CD14-positive monocyte (primary cell): ENCODE measurements at regions not wholly inside any gene's neighbourhood (a gene's known extent, or its start where the extent isn't known, plus 50 kb on each side); places are given as distances from the start of the nearest gene placed in this dataset.

Experiments
- DNase-seq, 3 donors: peaks; one replicate each; pipeline ENCODE4 v3.0.0-alpha.2; 2011 to 2022
- H2AFZ ChIP-seq: 2 replicates; pipeline ENCODE4 v1.6.0; 2012; ENCODE audit warnings: mild to moderate bottlenecking, low read depth, low read length, inconsistent platforms; ENCODE audit not compliant: insufficient read depth, poor library complexity, severe bottlenecking
- H3K27ac ChIP-seq, 2 donors: 1 replicate in 1 of 2; 2 replicates in 1 of 2; pipeline ENCODE4 v1.5.1; 2012 to 2013; ENCODE audit warnings: low read length in 2 of 2, control low read depth in 1 of 2, inconsistent platforms in 1 of 2, low read depth in 1 of 2, mild to moderate bottlenecking in 1 of 2
- H3K27me3 ChIP-seq, 2 donors: one replicate each; pipeline versions ENCODE4 v1.6.0 to v1.6.1; 2011 to 2013; ENCODE audit warnings: low read length in 2 of 2; ENCODE audit not compliant: control insufficient read depth in 2 of 2, insufficient read depth in 2 of 2
- H3K36me3 ChIP-seq, 2 donors: replicated peaks in 1 of 2; 1 replicate in 1 of 2; 2 replicates in 1 of 2; pipeline versions ENCODE4 v1.5.1 to v1.6.1; 2012 to 2013; ENCODE audit warnings: low read length in 2 of 2, control low read depth in 1 of 2, inconsistent platforms in 1 of 2, mild to moderate bottlenecking in 1 of 2; ENCODE audit not compliant: insufficient read depth in 2 of 2, control insufficient read depth in 1 of 2
- H3K4me1 ChIP-seq, 2 donors: 1 replicate in 1 of 2; 2 replicates in 1 of 2; pipeline versions ENCODE4 v1.5.1 to v1.6.1; 2012 to 2013; ENCODE audit warnings: low read length in 2 of 2, control low read depth in 1 of 2, inconsistent platforms in 1 of 2, mild to moderate bottlenecking in 1 of 2, moderate library complexity in 1 of 2; ENCODE audit not compliant: insufficient read depth in 2 of 2, control insufficient read depth in 1 of 2
- H3K4me2 ChIP-seq: replicated peaks from 2 replicates; pipeline ENCODE3; 2012; ENCODE audit warnings: low read length, moderate library complexity, mild to moderate bottlenecking; ENCODE audit not compliant: poor library complexity, severe bottlenecking; ENCODE audit errors: extremely low read depth
- H3K4me3 ChIP-seq, 3 experiments: fragments of 200-600 bp in 1 of 3; sonication (generic) in 1 of 3; replicated peaks in 1 of 3; 1 replicate in 2 of 3; 2 replicates in 1 of 3; pipeline ENCODE4 v1.5.1; 2011 to 2013; ENCODE audit warnings: low read length in 3 of 3, mild to moderate bottlenecking in 3 of 3, control low read depth in 2 of 3, low read depth in 2 of 3, inconsistent platforms in 1 of 3, moderate library complexity in 1 of 3
- H3K79me2 ChIP-seq: 2 replicates; pipeline ENCODE4 v1.6.0; 2012; ENCODE audit warnings: mild to moderate bottlenecking, control low read depth, inconsistent platforms, low read length, moderate library complexity; ENCODE audit not compliant: insufficient read depth
- H3K9ac ChIP-seq: 2 replicates; pipeline ENCODE4 v1.6.0; 2017; ENCODE audit warnings: low read length, mild to moderate bottlenecking; ENCODE audit not compliant: insufficient read depth, poor library complexity, severe bottlenecking
- H3K9me3 ChIP-seq, 2 donors: replicated peaks in 1 of 2; 1 replicate in 1 of 2; 2 replicates in 1 of 2; pipeline versions ENCODE4 v1.5.1 to v1.6.1; 2012 to 2013; ENCODE audit warnings: low read length in 2 of 2, control low read depth in 1 of 2; ENCODE audit not compliant: control insufficient read depth in 1 of 2, insufficient read depth in 1 of 2
- H4K20me1 ChIP-seq: 2 replicates; pipeline ENCODE4 v1.6.0; 2012; ENCODE audit warnings: mild to moderate bottlenecking, low read length, control low read depth, moderate library complexity; ENCODE audit not compliant: insufficient read depth
- H3K27ac Mint-ChIP-seq, 7 donors: one replicate each; pipeline ENCODE4 v1.8.0; 2020; ENCODE audit warnings: mild to moderate bottlenecking in 7 of 7, mixed read lengths in 7 of 7, moderate library complexity in 6 of 7, inconsistent platforms in 2 of 7
- H3K27me3 Mint-ChIP-seq, 3 donors: one replicate each; pipeline ENCODE4 v1.8.0; 2021 to 2022; ENCODE audit warnings: low read depth in 3 of 3, mild to moderate bottlenecking in 3 of 3, mixed read lengths in 3 of 3, moderate library complexity in 3 of 3, inconsistent platforms in 1 of 3
- H3K36me3 Mint-ChIP-seq, 2 donors: one replicate each; pipeline ENCODE4 v1.8.0; 2020; ENCODE audit warnings: mixed read lengths in 2 of 2, inconsistent platforms in 1 of 2, mild to moderate bottlenecking in 1 of 2
- H3K4me1 Mint-ChIP-seq: one replicate; pipeline ENCODE4 v1.8.0; 2020; ENCODE audit warnings: mild to moderate bottlenecking, mixed read lengths
- H3K4me3 Mint-ChIP-seq, 2 donors: one replicate each; pipeline ENCODE4 v1.8.0; 2020; ENCODE audit warnings: mild to moderate bottlenecking in 2 of 2, mixed read lengths in 2 of 2, moderate library complexity in 1 of 2
- H3K9me3 Mint-ChIP-seq, 7 donors: one replicate each; pipeline ENCODE4 v1.8.0; 2020 to 2022; ENCODE audit warnings: mixed read lengths in 7 of 7, mild to moderate bottlenecking in 6 of 7, moderate library complexity in 6 of 7, inconsistent platforms in 2 of 7
- WGBS: methylation state at CpG from one replicate; pipeline ENCODE4 v1.1.5; 2013; ENCODE audit warnings: missing lambda C conversion rate; ENCODE audit not compliant: insufficient coverage; 5-methylcytosine and 5-hydroxymethylcytosine counted together
- intact Hi-C, 2 donors: fragments of 100-400 bp; cut with micrococcal nuclease; formaldehyde crosslinking; loops; one replicate each; pipeline versions ENCODE4 v1.15.0 to v1.15.1; 2023
- TF ChIP-seq, protein P1 (sequence below): fragments of 200-600 bp; IDR thresholded peaks from one replicate; pipeline ENCODE4 v1.8.0; 2022; ENCODE audit warnings: antibody characterized with exemption, mild to moderate bottlenecking

GRCh38 chr10:121112579-121113384 is 261.6 kb downstream of the WDR11 start:
- intact Hi-C loops, result no loop called here
- Mint-ChIP-seq H3K36me3 (no peaks in the 10 kb centered on the region), H3K27ac (no peak overlapping the region), H3K9me3 (peaks cover 0 to 14% (median 8%) of the 10 kb centered on the region in 7 donors), H3K4me1 (no peaks in the 10 kb centered on the region), H3K27me3 (peaks cover 0 to 7% (median 2%) of the 10 kb centered on the region in 3 donors), H3K4me3 (no peak overlapping the region)
- TF ChIP-seq, protein P1, sequence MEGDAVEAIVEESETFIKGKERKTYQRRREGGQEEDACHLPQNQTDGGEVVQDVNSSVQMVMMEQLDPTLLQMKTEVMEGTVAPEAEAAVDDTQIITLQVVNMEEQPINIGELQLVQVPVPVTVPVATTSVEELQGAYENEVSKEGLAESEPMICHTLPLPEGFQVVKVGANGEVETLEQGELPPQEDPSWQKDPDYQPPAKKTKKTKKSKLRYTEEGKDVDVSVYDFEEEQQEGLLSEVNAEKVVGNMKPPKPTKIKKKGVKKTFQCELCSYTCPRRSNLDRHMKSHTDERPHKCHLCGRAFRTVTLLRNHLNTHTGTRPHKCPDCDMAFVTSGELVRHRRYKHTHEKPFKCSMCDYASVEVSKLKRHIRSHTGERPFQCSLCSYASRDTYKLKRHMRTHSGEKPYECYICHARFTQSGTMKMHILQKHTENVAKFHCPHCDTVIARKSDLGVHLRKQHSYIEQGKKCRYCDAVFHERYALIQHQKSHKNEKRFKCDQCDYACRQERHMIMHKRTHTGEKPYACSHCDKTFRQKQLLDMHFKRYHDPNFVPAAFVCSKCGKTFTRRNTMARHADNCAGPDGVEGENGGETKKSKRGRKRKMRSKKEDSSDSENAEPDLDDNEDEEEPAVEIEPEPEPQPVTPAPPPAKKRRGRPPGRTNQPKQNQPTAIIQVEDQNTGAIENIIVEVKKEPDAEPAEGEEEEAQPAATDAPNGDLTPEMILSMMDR, result no peak
- Histone ChIP-seq H3K9ac (no peak overlapping the region), H3K27ac (no peak overlapping the region), H3K79me2 (no peaks in the 10 kb centered on the region), H3K36me3 (no peaks in the 10 kb centered on the region), H4K20me1 (no peaks in the 10 kb centered on the region), H3K4me3 (no peak overlapping the region), H3K4me1 (no peaks in the 10 kb centered on the region), H3K4me2 (no peak overlapping the region), H3K27me3 (peaks cover 0 to 11% of the 10 kb centered on the region in 2 donors), H2AFZ (no peak overlapping the region), H3K9me3 (peaks cover 0 to 3% of the 10 kb centered on the region in 2 donors)
- WGBS, result 72% methylated on average over 10 of the region's 10 CpGs
- DNase-seq, result no peak

DNA sequence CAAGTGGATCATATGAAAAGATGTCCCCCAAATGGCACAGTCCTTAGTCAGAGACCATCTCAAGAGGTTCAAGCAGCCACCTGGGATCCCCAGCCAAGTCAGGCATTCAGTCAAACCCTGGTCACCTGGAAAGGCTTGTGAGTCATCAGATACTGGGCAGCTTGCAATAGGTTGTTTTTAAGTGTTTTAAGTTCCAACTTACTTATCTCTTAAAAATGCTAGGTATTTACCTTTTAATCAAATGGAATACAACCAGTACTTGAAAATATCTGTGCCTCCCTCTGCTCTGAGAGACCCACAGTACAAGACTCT is 262.2 kb downstream of the WDR11 start:
- Histone ChIP-seq H3K79me2 (no peaks in the 10 kb centered on the region), H3K4me1 (no peaks in the 10 kb centered on the region), H3K4me2 (no peak overlapping the region), H4K20me1 (no peaks in the 10 kb centered on the region), H3K9ac (no peak overlapping the region), H3K9me3 (peaks cover 0 to 3% of the 10 kb centered on the region in 2 donors), H3K27me3 (peaks cover 0 to 11% of the 10 kb centered on the region in 2 donors), H3K4me3 (no peak overlapping the region), H3K27ac (no peak overlapping the region), H3K36me3 (no peaks in the 10 kb centered on the region), H2AFZ (no peak overlapping the region)
- Mint-ChIP-seq H3K27me3 (peaks cover 0 to 7% (median 2%) of the 10 kb centered on the region in 3 donors), H3K4me3 (no peak overlapping the region), H3K36me3 (no peaks in the 10 kb centered on the region), H3K27ac (no peak overlapping the region), H3K9me3 (peaks cover 0 to 14% (median 8%) of the 10 kb centered on the region in 7 donors), H3K4me1 (no peaks in the 10 kb centered on the region)
- no peak for DNase-seq
- intact Hi-C loops, result no loop called here
- TF ChIP-seq, protein P1, result no peak
